Esophagus muscularis mucosa (tissue), 3 donors: ENCODE measurements at regions not wholly inside any gene's neighbourhood (a gene's known extent, or its start where the extent isn't known, plus 50 kb on each side); places are given as distances from the start of the nearest gene placed in this dataset.

Experiments
- CTCF ChIP-seq, 3 experiments: fragments of 200-600 bp in 2 of 3; fragments of 450-650 bp in 1 of 3; sonication (generic) in 2 of 3; IDR thresholded peaks; one replicate each; pipeline ENCODE4 v1.5.1; 2017 to 2019; ENCODE audit warnings: antibody characterized with exemption in 3 of 3, mild to moderate bottlenecking in 2 of 3, moderate library complexity in 1 of 3
- POLR2A ChIP-seq: fragments of 450-650 bp; IDR thresholded peaks from one replicate; pipeline ENCODE4 v1.6.1; 2017; ENCODE audit warnings: antibody characterized with exemption, moderate library complexity, mild to moderate bottlenecking, low read depth

- no peak for TF ChIP-seq CTCF (IDR thresholded peaks at IDR 0.05)
- no peak for TF ChIP-seq POLR2A
Measured at GRCh38 chr5:152184266-152184665, 220.8 kb downstream of the NMUR2 start.
